ENCODE measurements at regions not wholly inside any gene's neighbourhood (a gene's known extent, or its start where the extent isn't known, plus 50 kb on each side); places are given as distances from the start of the nearest gene placed in this dataset.

DNA sequence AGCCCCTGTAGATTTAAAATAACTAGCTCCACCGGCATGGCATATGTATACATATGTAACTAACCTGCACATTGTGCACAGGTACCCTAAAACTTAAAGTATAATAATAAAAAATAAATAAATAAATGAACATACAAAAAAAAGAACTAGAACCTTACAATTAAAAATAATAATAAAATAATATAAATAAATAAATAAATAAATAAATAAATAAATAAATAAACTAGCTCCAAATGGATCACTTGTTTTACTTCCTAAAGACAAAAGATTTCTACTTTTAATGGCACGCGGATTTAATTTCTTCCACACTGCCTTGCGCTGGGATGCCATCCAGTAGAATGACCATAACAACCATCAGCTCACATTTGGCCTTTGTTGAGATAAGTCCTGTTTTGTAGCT lies 141.0 kb upstream of the NRSN1 start:
- H4K20me1 ChIP-seq (ENCODE audit: insufficient read depth) = no peaks in the 10 kb centered on the region

GRCh38 chr6:23989885-23990533 lies 136.0 kb upstream of the NRSN1 start:
- no peak overlapping the region for H3K4me2 ChIP-seq (ENCODE audit: low read length)
- H3K9me2 ChIP-seq (ENCODE audit: insufficient read depth, low read length) = no peaks in the 10 kb centered on the region
- no peaks in the 10 kb centered on the region for H3K79me2 ChIP-seq (replicated peaks; ENCODE audit: insufficient read depth, low read length)
- H3K4me3 ChIP-seq (ENCODE audit: low read length) = no peak overlapping the region
- H3K36me3 ChIP-seq (ENCODE audit: insufficient read depth, low read length) = no peaks in the 10 kb centered on the region
- H3K27ac ChIP-seq (ENCODE audit: low read length) = peak overlapping the region; percentile 72
- no peaks in the 10 kb centered on the region for H3K27me3 ChIP-seq (ENCODE audit: insufficient read depth, low read depth, low read length)
- H2AFZ ChIP-seq (ENCODE audit: low read depth, low read length) = no peak overlapping the region
- peak overlapping the region; percentile 11 for H3K9ac ChIP-seq (ENCODE audit: low read length)
- H4K20me1 ChIP-seq (ENCODE audit: insufficient read depth) = no peaks in the 10 kb centered on the region
- peaks cover 3% of the 10 kb centered on the region for H3F3A ChIP-seq (ENCODE audit: insufficient read depth, low read length, poor library complexity, severe bottlenecking)
- H3K9me3 ChIP-seq (ENCODE audit: low read length) = no peaks in the 10 kb centered on the region
- TF ChIP-seq SMC3 (conservative IDR thresholded peaks at IDR 0.05; ENCODE audit: poor library complexity) = peak; percentile 45
- peak; percentile 94 for TF ChIP-seq POLR2AphosphoS5 (IDR thresholded peaks at IDR 0.05)
- peak; percentile 92 for TF ChIP-seq REST (IDR thresholded peaks at IDR 0.05; ENCODE audit: borderline replicate concordance)
- no peak for TF ChIP-seq CTCF (IDR thresholded peaks at IDR 0.05; ENCODE audit: poor library complexity, severe bottlenecking)
- TF ChIP-seq RAD21 (conservative IDR thresholded peaks at IDR 0.05) = peak; percentile 55
- TF ChIP-seq MXI1 (conservative IDR thresholded peaks at IDR 0.05; ENCODE audit: poor library complexity, severe bottlenecking) = peak; percentile 13

More for the DNA sequence above, 141.0 kb upstream of the NRSN1 start:
- Histone ChIP-seq H3K36me3 (ENCODE audit: insufficient read depth, low read length) (no peaks in the 10 kb centered on the region), H3K27ac (ENCODE audit: low read length) (no peak overlapping the region), H3K9me2 (ENCODE audit: insufficient read depth, low read length) (no peaks in the 10 kb centered on the region), H3K9me3 (ENCODE audit: low read length) (no peaks in the 10 kb centered on the region), H3K4me2 (ENCODE audit: low read length) (no peak overlapping the region), H3K4me3 (ENCODE audit: low read length) (no peak overlapping the region), H2AFZ (ENCODE audit: low read depth, low read length) (no peak overlapping the region), H3F3A (ENCODE audit: insufficient read depth, low read length, poor library complexity, severe bottlenecking) (peaks cover 3% of the 10 kb centered on the region), H3K27me3 (ENCODE audit: insufficient read depth, low read depth, low read length) (no peaks in the 10 kb centered on the region), H3K79me2 (replicated peaks; ENCODE audit: insufficient read depth, low read length) (no peaks in the 10 kb centered on the region), H3K9ac (ENCODE audit: low read length) (no peak overlapping the region)
- TF ChIP-seq EZH2 (IDR thresholded peaks at IDR 0.05; ENCODE audit: borderline replicate concordance, insufficient read depth, low read length, poor library complexity, severe bottlenecking) = no peak
- no peak for TF ChIP-seq RAD21 (conservative IDR thresholded peaks at IDR 0.05)
- TF ChIP-seq SMC3 (conservative IDR thresholded peaks at IDR 0.05; ENCODE audit: poor library complexity) = no peak
- no peak for TF ChIP-seq TAF1 (IDR thresholded peaks at IDR 0.05; ENCODE audit: low read depth)
- TF ChIP-seq POLR2AphosphoS5 (IDR thresholded peaks at IDR 0.05) = no peak
- no peak for TF ChIP-seq CTCF (IDR thresholded peaks at IDR 0.05; ENCODE audit: poor library complexity, severe bottlenecking)
- no peak for TF ChIP-seq MXI1 (conservative IDR thresholded peaks at IDR 0.05; ENCODE audit: poor library complexity, severe bottlenecking)
- TF ChIP-seq EP300 (conservative IDR thresholded peaks at IDR 0.05; ENCODE audit: poor library complexity, severe bottlenecking) = no peak
- no peak for TF ChIP-seq REST (IDR thresholded peaks at IDR 0.05; ENCODE audit: borderline replicate concordance)

Data from neural cell (in vitro differentiated cells).